MCF 10A (cell line): ENCODE measurements at regions not wholly inside any gene's neighbourhood (a gene's known extent, or its start where the extent isn't known, plus 50 kb on each side); places are given as distances from the start of the nearest gene placed in this dataset.
"Not testable (repeated sequence)": the region's sequence is repeated elsewhere in the genome, so short reads cannot be mapped to it uniquely, and the experiment has no call there.

ENCODE experiments used
- BruUV-seq: library from RNA; stranded (reverse); fragments of 400-500 nt; replicated peaks from 2 replicates; lab custom pipeline; 2021; lab: Mats Ljungman, UMichigan
- CTCF ChIA-PET: fragments of 300-600 bp; sonication (Branson Sonifier 250); formaldehyde crosslinking; extraction: SDS; loops from one replicate; lab custom pipeline; 2021; ENCODE audit warnings: antibody characterized with exemption, inconsistent platforms; lab: Yijun Ruan, JAX
- POLR2A ChIA-PET: fragments of 300-600, 350-650 bp; sonication (Branson Sonifier 250); formaldehyde crosslinking; extraction: SDS; loops from one replicate; lab custom pipeline; 2020; ENCODE audit warnings: antibody characterized with exemption, inconsistent platforms; lab: Yijun Ruan, JAX
- DNase-seq: peaks from one replicate; pipeline ENCODE4 v3.0.0-alpha.2; 2018; ENCODE audit not compliant: unreplicated experiment
- H3K27ac Mint-ChIP-seq: one replicate; pipeline ENCODE4 v1.8.0; 2022; ENCODE audit warnings: mild to moderate bottlenecking, low read depth, mixed read lengths; ENCODE audit not compliant: unreplicated experiment
- H3K27me3 Mint-ChIP-seq: one replicate; pipeline ENCODE4 v1.8.0; 2022; ENCODE audit warnings: mixed read lengths; ENCODE audit not compliant: insufficient read depth, unreplicated experiment
- H3K36me3 Mint-ChIP-seq: one replicate; pipeline ENCODE4 v1.8.0; 2022; ENCODE audit warnings: mild to moderate bottlenecking, moderate library complexity, mixed read lengths; ENCODE audit not compliant: insufficient read depth, unreplicated experiment
- H3K4me1 Mint-ChIP-seq: one replicate; pipeline ENCODE4 v1.8.0; 2022; ENCODE audit warnings: mixed read lengths; ENCODE audit not compliant: insufficient read depth, unreplicated experiment
- H3K4me3 Mint-ChIP-seq: one replicate; pipeline ENCODE4 v1.8.0; 2022; ENCODE audit warnings: mild to moderate bottlenecking, moderate library complexity, mixed read lengths; ENCODE audit not compliant: unreplicated experiment
- H3K9me3 Mint-ChIP-seq: one replicate; pipeline ENCODE4 v1.8.0; 2022; ENCODE audit warnings: mixed read lengths; ENCODE audit not compliant: unreplicated experiment
- CTCF ChIP-seq: fragments of 200-600 bp; IDR thresholded peaks from one replicate; pipeline ENCODE4 v1.8.0; 2022; ENCODE audit warnings: antibody characterized with exemption, mild to moderate bottlenecking; ENCODE audit not compliant: unreplicated experiment
- intact Hi-C: fragments of 100-400 bp; cut with micrococcal nuclease; formaldehyde crosslinking; loops from 2 replicates; pipeline ENCODE4 v1.14.1; 2022

- POLR2A ChIA-PET = no interaction called here
- BruUV-seq = no TSS peak
- Mint-ChIP-seq H3K27ac (no peak overlapping the region), H3K27me3 (peaks cover 45% of the 10 kb centered on the region), H3K36me3 (no peaks in the 10 kb centered on the region), H3K4me1 (no peaks in the 10 kb centered on the region), H3K4me3 (no peak overlapping the region), H3K9me3 (no peaks in the 10 kb centered on the region)
- CTCF ChIA-PET = interaction anchor here (0.7 kb wide), 1 partner anchor 29 kb away, joined by 3 read pairs; no protein-coding TSS in a partner anchor
- no peak for TF ChIP-seq CTCF
- intact Hi-C loops = no loop called here
- no peak for DNase-seq
Measured at GRCh38 chr1:157269656-157270375, 131.6 kb upstream of the ETV3 start.

- Mint-ChIP-seq H3K27ac (no peak overlapping the region), H3K27me3 (peaks cover 36% of the 10 kb centered on the region), H3K9me3 (no peaks in the 10 kb centered on the region), H3K4me1 (no peaks in the 10 kb centered on the region), H3K36me3 (no peaks in the 10 kb centered on the region), H3K4me3 (no peak overlapping the region)
- intact Hi-C loops = no loop called here
- no TSS peak for BruUV-seq
- POLR2A ChIA-PET = no interaction called here
- DNase-seq = no peak
- no peak for TF ChIP-seq CTCF
- CTCF ChIA-PET = no interaction called here
Measured at GRCh38 chr1:157262891-157263290, 124.7 kb upstream of the ETV3 start.

- DNase-seq = no peak
- Mint-ChIP-seq H3K27ac (no peak overlapping the region), H3K4me1 (no peaks in the 10 kb centered on the region), H3K9me3 (no peaks in the 10 kb centered on the region), H3K27me3 (peaks cover 31% of the 10 kb centered on the region), H3K4me3 (no peak overlapping the region), H3K36me3 (no peaks in the 10 kb centered on the region)
- TF ChIP-seq CTCF = no peak
- POLR2A ChIA-PET = no interaction called here
- CTCF ChIA-PET = interaction anchor here (0.6 kb wide), 1 partner anchor 169 kb away, joined by 3 read pairs; no protein-coding TSS in a partner anchor
- intact Hi-C loops = no loop called here
- BruUV-seq = no TSS peak
Measured at GRCh38 chr1:157262422-157262821, 124.2 kb upstream of the ETV3 start.

- DNase-seq, POLR2A ChIA-PET, H3K27ac Mint-ChIP-seq, H3K9me3 Mint-ChIP-seq, CTCF ChIA-PET, intact Hi-C loops, H3K4me3 Mint-ChIP-seq, H3K4me1 Mint-ChIP-seq, BruUV-seq, H3K36me3 Mint-ChIP-seq: not testable (repeated sequence)
- peaks cover 66% of the 10 kb centered on the region for H3K27me3 Mint-ChIP-seq
Measured at GRCh38 chr1:157255891-157256290, 117.7 kb upstream of the ETV3 start.

GRCh38 chr1:157254183-157254582, 116.0 kb upstream of the ETV3 start:
- H3K4me3 Mint-ChIP-seq, POLR2A ChIA-PET, H3K9me3 Mint-ChIP-seq, H3K4me1 Mint-ChIP-seq, H3K27ac Mint-ChIP-seq, intact Hi-C loops, BruUV-seq, DNase-seq, H3K36me3 Mint-ChIP-seq: not testable (repeated sequence)
- peaks cover 62% of the 10 kb centered on the region for H3K27me3 Mint-ChIP-seq
- CTCF ChIA-PET = interaction anchor here (0.6 to 0.7 kb wide), 2 partner anchors 17 to 398 kb away, joined by 3 read pairs; no protein-coding TSS in a partner anchor
